Liver (tissue), 3 donors: ENCODE measurements at regions not wholly inside any gene's neighbourhood (a gene's known extent, or its start where the extent isn't known, plus 50 kb on each side); places are given as distances from the start of the nearest gene placed in this dataset.

Experiments
- ATF3 ChIP-seq: IDR thresholded peaks from 2 replicates; pipeline ENCODE4 v1.6.1; 2016; ENCODE audit warnings: antibody characterized with exemption
- CTCF ChIP-seq: fragments of 150-350 bp; IDR thresholded peaks from 2 replicates; pipeline ENCODE4 v1.5.1; 2017; ENCODE audit warnings: improper control_type of control experiment, low read depth, low read length; ENCODE audit not compliant: missing input control
- EGR1 ChIP-seq, 2 donors: IDR thresholded peaks; 2 replicates each; pipeline ENCODE4 v1.6.1; 2016 to 2018; ENCODE audit warnings: antibody characterized with exemption in 2 of 2, low read depth in 2 of 2
- GABPA ChIP-seq, 2 donors: IDR thresholded peaks in 1 of 2; conservative IDR thresholded peaks in 1 of 2; 2 replicates each; pipeline ENCODE4 v1.6.1; 2016; ENCODE audit warnings: antibody characterized with exemption in 2 of 2, mild to moderate bottlenecking in 1 of 2, moderate library complexity in 1 of 2
- HNF4A ChIP-seq, 2 donors: conservative IDR thresholded peaks; 2 replicates each; pipeline ENCODE4 v1.6.1; 2016; ENCODE audit warnings: antibody characterized with exemption in 2 of 2, mild to moderate bottlenecking in 2 of 2
- MAX ChIP-seq: IDR thresholded peaks from 2 replicates; pipeline ENCODE4 v1.6.1; 2016; ENCODE audit warnings: antibody characterized with exemption
- RAD21 ChIP-seq, 2 donors: IDR thresholded peaks; 2 replicates each; pipeline ENCODE4 v1.6.1; 2016; ENCODE audit warnings: antibody characterized with exemption in 2 of 2, mild to moderate bottlenecking in 2 of 2
- REST ChIP-seq: IDR thresholded peaks from 2 replicates; pipeline ENCODE4 v1.6.1; 2016; ENCODE audit warnings: antibody characterized with exemption, mild to moderate bottlenecking
- SP1 ChIP-seq: IDR thresholded peaks from 2 replicates; pipeline ENCODE4 v1.6.1; 2018; ENCODE audit warnings: antibody characterized with exemption, mild to moderate bottlenecking
- TAF1 ChIP-seq: conservative IDR thresholded peaks from 2 replicates; pipeline ENCODE4 v1.6.1; 2016; ENCODE audit warnings: antibody characterized with exemption, mild to moderate bottlenecking
- ZBTB33 ChIP-seq: IDR thresholded peaks from 2 replicates; pipeline ENCODE4 v1.6.1; 2016; ENCODE audit warnings: antibody characterized with exemption
- donor health status: healthy.
- donor health status: healthy.

- TF ChIP-seq CTCF (no peak), RAD21 (IDR thresholded peaks at IDR 0.05) (no peak), TAF1 (no peak), REST (no peak), HNF4A (conservative IDR thresholded peaks at IDR 0.05) (no peak), SP1 (no peak), GABPA (IDR thresholded peaks at IDR 0.05 in 1 of 2, conservative IDR thresholded peaks at IDR 0.05 in 1 of 2) (no peak), ZBTB33 (no peak), ATF3 (no peak), EGR1 (IDR thresholded peaks at IDR 0.05; ENCODE audit: low read depth in 2 of 2) (no peak), MAX (no peak)
Measured at GRCh38 chr5:145661737-145662485, 173.2 kb downstream of the PRELID2 start.
